GM23338 (cell line): ENCODE measurements at regions not wholly inside any gene's neighbourhood (a gene's known extent, or its start where the extent isn't known, plus 50 kb on each side); places are given as distances from the start of the nearest gene placed in this dataset.

Experiments
- EZH2 ChIP-seq: fragments of 200-600 bp; sonication (generic); IDR thresholded peaks from one replicate; pipeline ENCODE4 v1.8.0; 2017; ENCODE audit warnings: antibody characterized with exemption, mild to moderate bottlenecking, low read depth; ENCODE audit not compliant: unreplicated experiment
- EZH2phosphoT487 ChIP-seq: fragments of 200-600 bp; sonication (generic); IDR thresholded peaks from one replicate; pipeline ENCODE4 v1.8.1; 2018; ENCODE audit warnings: antibody characterized with exemption; ENCODE audit not compliant: unreplicated experiment
- POLR2AphosphoS5 ChIP-seq: IDR thresholded peaks from 2 replicates; pipeline ENCODE4 v1.6.1; 2016; ENCODE audit warnings: antibody characterized with exemption, low read depth
- TF ChIP-seq, protein P1 (sequence below), 2 experiments: fragments of 200-600 bp in 1 of 2; sonication (generic) in 1 of 2; conservative IDR thresholded peaks; 2 replicates each; pipeline versions ENCODE4 v1.5.1 to v1.6.1; 2016 to 2017; ENCODE audit warnings: antibody characterized with exemption in 2 of 2, low read depth in 2 of 2, mild to moderate bottlenecking in 2 of 2, moderate library complexity in 1 of 2
- TF ChIP-seq, protein P2 (sequence below): IDR thresholded peaks from one replicate; pipeline ENCODE4 v1.6.1; 2018; ENCODE audit warnings: antibody characterized with exemption; ENCODE audit not compliant: unreplicated experiment

DNA sequence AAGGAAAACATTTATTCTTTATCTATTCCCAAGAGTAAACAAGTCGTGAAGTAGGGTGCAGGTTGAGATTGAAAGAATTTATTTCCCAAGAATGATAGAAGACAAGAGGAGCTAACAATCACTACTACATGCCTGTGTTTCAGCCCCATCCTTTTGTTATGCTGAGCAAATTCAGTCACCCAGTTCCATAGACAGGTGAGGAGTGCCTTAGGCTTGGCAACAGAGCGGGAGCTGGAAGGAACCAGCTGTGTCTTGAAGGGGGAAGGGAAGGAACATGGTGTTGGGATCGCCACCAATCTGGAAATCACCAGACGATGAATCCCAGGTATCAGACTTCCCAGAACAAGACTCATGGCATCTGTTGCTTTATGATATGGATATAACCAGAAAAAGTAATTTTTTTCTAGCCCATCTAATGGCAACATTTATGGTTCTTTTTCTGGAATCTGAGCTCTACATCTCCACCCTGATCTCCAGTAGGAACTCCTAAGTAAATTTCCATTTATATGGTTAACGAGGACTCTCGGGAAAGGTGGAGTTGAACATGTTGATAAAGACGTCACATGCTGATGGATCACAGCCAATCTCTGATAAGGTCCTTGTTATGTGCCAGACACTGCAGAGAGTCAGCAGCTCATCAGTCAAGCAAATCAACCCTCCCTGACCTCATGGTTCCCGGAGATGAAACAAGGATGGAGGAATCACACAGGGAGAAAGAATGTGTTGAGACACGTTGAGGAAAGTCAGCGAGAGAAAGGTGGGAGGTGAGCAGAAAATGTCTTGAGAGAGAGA, 344.9 kb downstream of the SMOC2 start:
- TF ChIP-seq, protein P1, sequence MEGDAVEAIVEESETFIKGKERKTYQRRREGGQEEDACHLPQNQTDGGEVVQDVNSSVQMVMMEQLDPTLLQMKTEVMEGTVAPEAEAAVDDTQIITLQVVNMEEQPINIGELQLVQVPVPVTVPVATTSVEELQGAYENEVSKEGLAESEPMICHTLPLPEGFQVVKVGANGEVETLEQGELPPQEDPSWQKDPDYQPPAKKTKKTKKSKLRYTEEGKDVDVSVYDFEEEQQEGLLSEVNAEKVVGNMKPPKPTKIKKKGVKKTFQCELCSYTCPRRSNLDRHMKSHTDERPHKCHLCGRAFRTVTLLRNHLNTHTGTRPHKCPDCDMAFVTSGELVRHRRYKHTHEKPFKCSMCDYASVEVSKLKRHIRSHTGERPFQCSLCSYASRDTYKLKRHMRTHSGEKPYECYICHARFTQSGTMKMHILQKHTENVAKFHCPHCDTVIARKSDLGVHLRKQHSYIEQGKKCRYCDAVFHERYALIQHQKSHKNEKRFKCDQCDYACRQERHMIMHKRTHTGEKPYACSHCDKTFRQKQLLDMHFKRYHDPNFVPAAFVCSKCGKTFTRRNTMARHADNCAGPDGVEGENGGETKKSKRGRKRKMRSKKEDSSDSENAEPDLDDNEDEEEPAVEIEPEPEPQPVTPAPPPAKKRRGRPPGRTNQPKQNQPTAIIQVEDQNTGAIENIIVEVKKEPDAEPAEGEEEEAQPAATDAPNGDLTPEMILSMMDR (conservative IDR thresholded peaks at IDR 0.05; ENCODE audit: low read depth in 2 of 2), result no peak
- TF ChIP-seq POLR2AphosphoS5 (no peak), EZH2 (no peak), EZH2phosphoT487 (no peak)
- TF ChIP-seq, protein P2, sequence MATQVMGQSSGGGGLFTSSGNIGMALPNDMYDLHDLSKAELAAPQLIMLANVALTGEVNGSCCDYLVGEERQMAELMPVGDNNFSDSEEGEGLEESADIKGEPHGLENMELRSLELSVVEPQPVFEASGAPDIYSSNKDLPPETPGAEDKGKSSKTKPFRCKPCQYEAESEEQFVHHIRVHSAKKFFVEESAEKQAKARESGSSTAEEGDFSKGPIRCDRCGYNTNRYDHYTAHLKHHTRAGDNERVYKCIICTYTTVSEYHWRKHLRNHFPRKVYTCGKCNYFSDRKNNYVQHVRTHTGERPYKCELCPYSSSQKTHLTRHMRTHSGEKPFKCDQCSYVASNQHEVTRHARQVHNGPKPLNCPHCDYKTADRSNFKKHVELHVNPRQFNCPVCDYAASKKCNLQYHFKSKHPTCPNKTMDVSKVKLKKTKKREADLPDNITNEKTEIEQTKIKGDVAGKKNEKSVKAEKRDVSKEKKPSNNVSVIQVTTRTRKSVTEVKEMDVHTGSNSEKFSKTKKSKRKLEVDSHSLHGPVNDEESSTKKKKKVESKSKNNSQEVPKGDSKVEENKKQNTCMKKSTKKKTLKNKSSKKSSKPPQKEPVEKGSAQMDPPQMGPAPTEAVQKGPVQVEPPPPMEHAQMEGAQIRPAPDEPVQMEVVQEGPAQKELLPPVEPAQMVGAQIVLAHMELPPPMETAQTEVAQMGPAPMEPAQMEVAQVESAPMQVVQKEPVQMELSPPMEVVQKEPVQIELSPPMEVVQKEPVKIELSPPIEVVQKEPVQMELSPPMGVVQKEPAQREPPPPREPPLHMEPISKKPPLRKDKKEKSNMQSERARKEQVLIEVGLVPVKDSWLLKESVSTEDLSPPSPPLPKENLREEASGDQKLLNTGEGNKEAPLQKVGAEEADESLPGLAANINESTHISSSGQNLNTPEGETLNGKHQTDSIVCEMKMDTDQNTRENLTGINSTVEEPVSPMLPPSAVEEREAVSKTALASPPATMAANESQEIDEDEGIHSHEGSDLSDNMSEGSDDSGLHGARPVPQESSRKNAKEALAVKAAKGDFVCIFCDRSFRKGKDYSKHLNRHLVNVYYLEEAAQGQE, result no peak
